Adipocyte (in vitro differentiated cells): ENCODE measurements at regions not wholly inside any gene's neighbourhood (a gene's known extent, or its start where the extent isn't known, plus 50 kb on each side); places are given as distances from the start of the nearest gene placed in this dataset.
"Not testable (repeated sequence)": the region's sequence is repeated elsewhere in the genome, so short reads cannot be mapped to it uniquely, and the experiment has no call there.

Source experiments
- DNase-seq: peaks from one replicate; pipeline ENCODE4 v3.0.0-alpha.2; 2015; ENCODE audit warnings: low read depth
- H3K27me3 ChIP-seq: replicated peaks from 2 replicates; pipeline ENCODE4 v1.7.0; 2013; ENCODE audit warnings: mild to moderate bottlenecking, low read length, moderate library complexity; ENCODE audit not compliant: control insufficient read depth, insufficient read depth
- H3K36me3 ChIP-seq: 2 replicates; pipeline ENCODE4 v1.7.0; 2013; ENCODE audit warnings: low read length, mild to moderate bottlenecking, moderate library complexity; ENCODE audit not compliant: control insufficient read depth, insufficient read depth, severe bottlenecking
- H3K4me1 ChIP-seq: 2 replicates; pipeline ENCODE4 v1.7.0; 2013; ENCODE audit warnings: mild to moderate bottlenecking, low read length, moderate library complexity; ENCODE audit not compliant: control insufficient read depth, insufficient read depth
- H3K4me3 ChIP-seq: 2 replicates; pipeline ENCODE4 v1.7.0; 2013; ENCODE audit warnings: mild to moderate bottlenecking, low read length, moderate library complexity
- H3K9ac ChIP-seq: 2 replicates; pipeline ENCODE4 v1.7.0; 2013; ENCODE audit warnings: mild to moderate bottlenecking, low read length, moderate library complexity
- H3K9me3 ChIP-seq: 2 replicates; pipeline ENCODE4 v1.7.0; 2013; ENCODE audit warnings: mild to moderate bottlenecking, low read length, moderate library complexity; ENCODE audit not compliant: control insufficient read depth

GRCh38 chr16:18204309-18204708, 132.2 kb downstream of the NPIPA8 start:
- not testable (repeated sequence) for H3K9me3 ChIP-seq

GRCh38 chr16:18201511-18201910, 135.0 kb downstream of the NPIPA8 start:
- H3K36me3 ChIP-seq, DNase-seq, H3K4me1 ChIP-seq, H3K9me3 ChIP-seq, H3K4me3 ChIP-seq, H3K27me3 ChIP-seq, H3K9ac ChIP-seq: not testable (repeated sequence)

More at GRCh38 chr16:18204309-18204708, 132.2 kb downstream of the NPIPA8 start:
- not testable (repeated sequence) for DNase-seq, H3K4me3 ChIP-seq, H3K9ac ChIP-seq, H3K27me3 ChIP-seq, H3K36me3 ChIP-seq, H3K4me1 ChIP-seq

GRCh38 chr16:18192389-18192788, 144.1 kb downstream of the NPIPA8 start:
- H3K36me3 ChIP-seq, H3K4me3 ChIP-seq, H3K9me3 ChIP-seq, DNase-seq, H3K9ac ChIP-seq, H3K27me3 ChIP-seq, H3K4me1 ChIP-seq: not testable (repeated sequence)

GRCh38 chr16:18190179-18190578, 146.4 kb downstream of the NPIPA8 start:
- not testable (repeated sequence) for H3K9ac ChIP-seq, H3K9me3 ChIP-seq, DNase-seq, H3K36me3 ChIP-seq, H3K4me1 ChIP-seq, H3K27me3 ChIP-seq, H3K4me3 ChIP-seq

GRCh38 chr16:18184755-18185154, 151.8 kb downstream of the NPIPA8 start:
- H3K36me3 ChIP-seq, H3K9ac ChIP-seq, H3K4me1 ChIP-seq, H3K9me3 ChIP-seq, H3K27me3 ChIP-seq, H3K4me3 ChIP-seq, DNase-seq: not testable (repeated sequence)

GRCh38 chr16:18181028-18181427, 155.5 kb downstream of the NPIPA8 start:
- H3K4me1 ChIP-seq, H3K36me3 ChIP-seq, H3K9me3 ChIP-seq, H3K9ac ChIP-seq, H3K4me3 ChIP-seq, H3K27me3 ChIP-seq, DNase-seq: not testable (repeated sequence)

- not testable (repeated sequence) for DNase-seq, H3K4me3 ChIP-seq, H3K4me1 ChIP-seq, H3K9ac ChIP-seq, H3K27me3 ChIP-seq, H3K9me3 ChIP-seq, H3K36me3 ChIP-seq
Observed at GRCh38 chr16:18173945-18174497, 162.5 kb downstream of the NPIPA8 start.

- H3K9ac ChIP-seq, H3K4me3 ChIP-seq, H3K9me3 ChIP-seq, DNase-seq, H3K4me1 ChIP-seq, H3K36me3 ChIP-seq, H3K27me3 ChIP-seq: not testable (repeated sequence)
Observed at GRCh38 chr16:18162293-18162692, 174.2 kb downstream of the NPIPA8 start.

- not testable (repeated sequence) for H3K9ac ChIP-seq, DNase-seq, H3K4me3 ChIP-seq, H3K4me1 ChIP-seq, H3K27me3 ChIP-seq, H3K36me3 ChIP-seq, H3K9me3 ChIP-seq
Observed at GRCh38 chr16:18161224-18161623, 175.3 kb downstream of the NPIPA8 start.

- DNase-seq, H3K4me1 ChIP-seq, H3K4me3 ChIP-seq, H3K36me3 ChIP-seq, H3K9me3 ChIP-seq, H3K27me3 ChIP-seq, H3K9ac ChIP-seq: not testable (repeated sequence)
Observed at GRCh38 chr16:18159185-18159584, 177.4 kb downstream of the NPIPA8 start.

GRCh38 chr16:18157854-18158253, 178.7 kb downstream of the NPIPA8 start:
- not testable (repeated sequence) for H3K4me3 ChIP-seq, H3K9me3 ChIP-seq, H3K36me3 ChIP-seq, H3K9ac ChIP-seq, H3K27me3 ChIP-seq, H3K4me1 ChIP-seq, DNase-seq

GRCh38 chr16:18152832-18153231, 183.7 kb downstream of the NPIPA8 start:
- H3K4me3 ChIP-seq, DNase-seq, H3K27me3 ChIP-seq, H3K9ac ChIP-seq, H3K4me1 ChIP-seq, H3K36me3 ChIP-seq, H3K9me3 ChIP-seq: not testable (repeated sequence)
